Stimulated activated naive CD8-positive, alpha-beta T cell treated with anti-CD3 and anti-CD28 coated beads, Interleukin-15, Interleukin-2, amounts not matched to agents 100 U/mL and 50 U/mL, for 24 hours (primary cell): ENCODE measurements at regions not wholly inside any gene's neighbourhood (a gene's known extent, or its start where the extent isn't known, plus 50 kb on each side); places are given as distances from the start of the nearest gene placed in this dataset.
"Not testable (repeated sequence)": the region's sequence is repeated elsewhere in the genome, so short reads cannot be mapped to it uniquely, and the experiment has no call there.

Source experiments
- ATAC-seq: fragments of 150-1000 bp; cut with Tn5 transposase; one replicate; pipeline ENCODE4 v1.10.0; 2021
- DNase-seq: peaks from one replicate; pipeline ENCODE4 v3.0.0; 2021

DNA sequence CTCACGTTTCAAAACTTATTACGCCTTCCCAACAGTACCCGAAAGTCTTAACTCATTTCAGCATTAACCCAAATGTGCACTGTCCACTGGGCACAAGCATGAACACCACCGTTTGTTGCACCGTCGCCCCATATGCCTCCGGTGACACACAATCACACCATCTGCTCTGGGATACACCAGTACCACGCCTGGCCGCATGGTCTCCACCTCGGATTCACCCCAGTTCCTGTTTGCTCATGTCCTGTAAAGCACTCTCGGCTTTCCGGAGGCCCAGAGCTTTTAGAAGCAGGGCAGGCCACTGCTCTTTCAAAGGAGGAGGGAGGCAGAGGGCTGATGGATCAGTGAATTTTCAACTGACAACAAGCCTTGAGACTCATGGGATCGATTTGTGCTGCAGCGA is 1570.0 kb upstream of the DEFB115 start:
- no peak for ATAC-seq
- DNase-seq, result no peak

- ATAC-seq (no peak), DNase-seq (no peak)
Measured at GRCh38 chr20:29689411-29690225, 1567.8 kb upstream of the DEFB115 start.

GRCh38 chr20:29690274-29690673 is 1567.2 kb upstream of the DEFB115 start:
- ATAC-seq (no peak), DNase-seq (no peak)

DNA sequence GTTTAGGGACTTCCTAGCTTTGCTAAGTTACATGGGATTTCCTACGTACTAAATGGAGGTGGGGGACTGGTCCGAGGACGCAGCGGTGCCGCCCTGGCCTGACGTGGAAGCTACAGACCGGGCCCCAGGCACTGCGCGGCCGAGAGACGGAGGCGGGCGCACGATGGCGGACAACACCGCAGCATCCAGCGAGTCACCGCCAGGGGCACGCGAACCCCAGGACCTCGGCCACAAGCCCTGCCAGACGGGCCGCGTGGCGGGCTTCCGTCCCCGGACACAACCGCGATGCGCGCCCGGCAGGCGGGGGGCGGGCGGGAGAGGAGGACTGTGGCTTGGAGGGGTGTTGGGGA is 1516.9 kb upstream of the DEFB115 start:
- ATAC-seq (no peak), DNase-seq (no peak)

- ATAC-seq (no peak), DNase-seq (no peak)
Measured at GRCh38 chr20:29740951-29741593, 1516.4 kb upstream of the DEFB115 start.

DNA sequence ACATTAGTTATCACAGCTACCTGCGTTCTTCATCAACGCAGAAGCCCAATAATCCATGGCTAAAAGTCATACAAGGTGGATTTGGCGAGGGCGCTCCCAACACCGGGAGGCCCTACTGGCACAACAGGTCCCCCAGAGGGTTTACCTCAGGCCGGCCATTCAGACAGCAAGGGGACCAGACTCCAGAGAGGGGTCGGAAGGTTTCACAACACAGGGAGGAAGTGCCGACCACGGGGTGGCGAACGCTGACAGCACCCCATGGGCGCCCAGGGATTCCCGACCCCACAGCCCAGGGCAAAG is 1515.9 kb upstream of the DEFB115 start:
- DNase-seq (no peak), ATAC-seq (no peak)

DNA sequence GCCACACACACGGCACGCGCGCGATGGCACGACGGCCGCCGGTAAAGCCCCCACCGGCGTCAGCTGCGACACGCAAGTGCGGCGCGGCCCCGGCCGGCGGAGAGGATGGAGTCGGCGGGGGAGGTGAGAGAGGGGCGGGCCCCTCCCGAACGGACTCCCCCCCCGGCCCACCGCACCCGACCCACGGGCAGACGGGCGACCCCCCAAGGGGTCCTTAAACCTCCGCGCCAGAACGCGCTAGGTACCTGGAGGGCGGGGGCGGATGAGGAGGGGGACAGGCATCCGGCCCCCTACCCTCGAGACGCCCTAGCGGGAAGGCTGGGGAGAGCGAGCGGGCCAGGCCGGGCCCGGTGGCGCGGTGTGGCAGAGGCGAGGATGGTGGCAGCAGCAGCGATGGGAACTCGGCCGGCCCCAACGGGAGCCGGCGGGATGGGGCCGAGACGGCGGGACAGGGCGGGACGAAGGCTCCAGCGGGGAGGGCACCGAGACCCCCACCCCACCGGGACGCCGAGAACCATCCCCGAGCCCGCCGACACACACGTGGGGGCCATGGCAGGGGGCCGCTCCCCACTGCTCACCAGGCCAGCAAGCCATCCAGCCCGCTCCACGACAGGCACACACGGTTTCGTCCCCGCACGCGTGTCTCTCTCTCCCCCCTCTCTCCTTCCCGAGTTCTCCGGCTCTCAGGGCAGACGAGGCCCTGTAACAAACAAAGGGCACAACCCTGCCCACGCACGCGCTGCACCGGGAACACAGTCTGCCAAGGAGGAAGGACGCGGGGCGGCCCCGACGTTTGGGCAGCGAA is 1515.4 kb upstream of the DEFB115 start:
- no peak for DNase-seq
- ATAC-seq, result peak; percentile 32

DNA sequence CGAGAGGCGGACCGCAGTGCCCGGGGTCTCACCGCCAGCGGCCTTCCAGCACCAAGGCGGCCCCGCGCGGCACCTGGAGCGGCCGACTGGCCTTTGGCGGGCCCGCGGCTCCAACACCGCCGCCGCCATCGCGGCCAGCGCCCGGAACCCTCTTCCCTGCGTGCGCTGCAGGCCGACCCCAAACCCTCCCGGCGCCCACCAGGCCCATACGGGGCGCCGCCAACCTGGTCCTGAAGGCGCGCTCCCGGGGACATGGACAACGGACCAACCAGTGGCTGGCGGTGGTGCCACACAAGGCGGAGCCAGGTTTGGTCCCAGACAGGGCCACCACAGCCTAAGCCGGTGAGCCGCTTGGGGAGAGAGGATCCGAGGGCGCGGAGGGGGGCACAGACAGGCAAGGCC is 1514.8 kb upstream of the DEFB115 start:
- ATAC-seq, result peak; percentile 19
- DNase-seq, result no peak

GRCh38 chr20:29743101-29743931 is 1514.1 kb upstream of the DEFB115 start:
- no peak for DNase-seq
- no peak for ATAC-seq

GRCh38 chr20:29744071-29744470 is 1513.4 kb upstream of the DEFB115 start:
- ATAC-seq (no peak), DNase-seq (no peak)

GRCh38 chr20:29745534-29746245 is 1511.8 kb upstream of the DEFB115 start:
- not testable (repeated sequence) for ATAC-seq

GRCh38 chr20:29750268-29750899 is 1507.1 kb upstream of the DEFB115 start:
- DNase-seq (no peak), ATAC-seq (no peak)

More at GRCh38 chr20:29745534-29746245, 1511.8 kb upstream of the DEFB115 start:
- DNase-seq, result not testable (repeated sequence)

DNA sequence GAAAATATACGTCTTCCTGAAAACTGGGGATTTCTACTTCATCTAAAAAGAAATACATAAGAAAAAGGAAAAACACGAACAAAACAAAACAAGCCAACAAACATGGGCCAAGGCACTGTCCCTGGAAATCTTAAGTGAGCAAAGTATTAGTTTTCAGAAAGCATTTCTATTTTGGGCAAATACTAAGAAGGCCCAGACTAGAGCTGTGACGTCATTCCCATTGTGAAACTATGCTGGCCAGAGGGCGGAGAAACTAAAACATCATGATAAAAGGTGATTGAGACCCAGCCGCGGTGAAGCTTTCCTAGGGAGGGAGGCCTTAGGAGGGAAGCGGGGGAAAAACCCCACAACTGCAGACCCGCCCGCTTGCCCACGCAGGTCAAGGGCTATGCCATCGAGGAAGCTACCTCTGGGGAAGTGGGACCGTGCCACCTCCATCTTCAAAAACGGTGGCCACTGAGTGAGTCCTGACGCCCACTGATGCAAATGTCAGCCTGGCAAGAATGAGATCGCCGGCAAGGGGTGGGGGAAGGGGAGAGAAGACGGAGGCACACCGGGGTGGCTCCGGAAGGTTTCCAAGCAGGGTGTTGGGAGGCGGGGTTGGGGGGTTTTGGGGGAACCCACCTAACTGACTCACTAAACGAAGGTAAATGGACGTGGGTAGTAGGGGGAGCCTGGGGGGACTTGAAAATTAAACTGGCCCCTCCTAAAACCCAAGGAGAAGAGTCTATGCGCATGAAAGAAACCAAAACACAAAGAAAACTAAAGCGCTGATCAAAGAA is 1504.6 kb upstream of the DEFB115 start:
- not testable (repeated sequence) for ATAC-seq, DNase-seq

GRCh38 chr20:29753426-29753746 is 1504.1 kb upstream of the DEFB115 start:
- ATAC-seq, DNase-seq: not testable (repeated sequence)

GRCh38 chr20:29753879-29754278 is 1503.6 kb upstream of the DEFB115 start:
- not testable (repeated sequence) for ATAC-seq, DNase-seq

DNA sequence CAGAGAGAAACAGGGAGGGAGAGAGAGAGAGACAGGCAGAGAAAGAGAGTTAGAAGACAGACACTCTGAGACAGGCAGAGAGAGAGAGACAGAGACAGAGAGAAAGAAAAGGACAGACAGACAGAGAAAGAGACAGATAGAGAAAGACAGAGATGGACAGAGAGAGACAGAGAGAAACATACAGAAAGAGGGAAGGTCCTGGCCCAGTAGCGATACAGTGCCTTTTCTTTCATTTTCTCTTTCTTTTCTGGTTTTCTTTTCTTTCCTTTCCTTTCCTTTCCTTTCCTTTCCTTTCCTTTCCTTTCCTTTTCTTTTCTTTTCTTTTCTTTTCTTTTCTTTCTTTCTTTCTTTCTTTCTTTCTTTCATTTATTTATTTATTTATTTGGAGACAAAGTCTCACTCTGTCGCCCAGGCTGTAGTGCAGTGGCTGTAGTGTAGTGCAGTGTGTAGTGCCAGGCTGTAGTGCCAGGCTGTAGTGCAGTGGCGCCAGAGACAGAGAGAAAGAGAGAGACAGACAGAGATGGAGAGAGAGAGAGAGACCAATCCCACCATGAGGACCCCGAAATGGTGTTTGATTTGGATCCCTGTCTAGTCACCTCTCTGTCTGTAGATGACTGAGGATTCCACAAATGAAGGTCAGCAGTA is 1501.5 kb upstream of the DEFB115 start:
- not testable (repeated sequence) for DNase-seq, ATAC-seq

- ATAC-seq (no peak), DNase-seq (no peak)
Measured at GRCh38 chr20:29756664-29757063, 1500.8 kb upstream of the DEFB115 start.

DNA sequence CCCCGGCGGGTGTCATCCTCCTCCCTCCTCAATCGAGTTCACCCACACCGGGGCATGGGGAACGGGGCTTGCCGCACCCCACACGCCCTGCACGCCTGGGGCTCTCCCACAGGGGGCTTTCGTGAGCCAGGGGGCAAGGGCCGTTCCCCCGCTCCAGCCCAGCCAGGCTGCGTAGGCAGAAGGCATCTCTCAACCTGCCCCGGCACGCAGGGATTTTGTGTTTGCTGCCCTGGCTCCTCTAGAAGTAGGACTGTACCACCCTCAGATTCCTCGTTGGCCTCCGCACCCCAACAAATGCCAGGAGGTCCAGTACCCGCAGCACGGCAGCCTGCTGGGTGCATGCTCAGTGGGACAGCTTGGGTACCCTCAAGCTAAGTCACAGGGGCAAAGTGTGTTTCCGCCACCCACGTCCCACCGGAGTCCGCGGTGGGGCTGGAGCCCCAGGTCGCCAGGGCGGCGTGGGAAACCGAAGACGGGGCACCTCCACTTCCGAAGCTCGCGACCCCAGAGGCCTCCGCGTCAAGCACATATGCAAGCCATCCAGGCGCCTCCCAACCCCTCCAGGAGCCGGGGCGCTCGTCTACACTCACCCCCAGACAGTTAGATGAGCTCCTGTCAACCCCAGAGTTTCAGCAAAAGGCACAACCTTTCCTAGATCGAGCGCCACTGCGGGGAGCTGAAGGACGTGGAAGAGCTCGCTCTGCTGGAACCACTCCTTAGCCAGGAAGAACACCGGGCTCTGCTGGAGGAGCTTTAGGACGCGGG is 1495.7 kb upstream of the DEFB115 start:
- DNase-seq, ATAC-seq: not testable (repeated sequence)

GRCh38 chr20:29762620-29763019 is 1494.8 kb upstream of the DEFB115 start:
- DNase-seq, result no peak
- no peak for ATAC-seq
